SK-N-SH (cell line): ENCODE measurements at regions not wholly inside any gene's neighbourhood (a gene's known extent, or its start where the extent isn't known, plus 50 kb on each side); places are given as distances from the start of the nearest gene placed in this dataset.
A peak's percentile ranks its signal among the peaks of the same experiment; 100 is the strongest.

Experiments
- CTCF ChIA-PET: fragments of 300-600, 350-600 bp; formaldehyde crosslinking; extraction: SDS; loops from one replicate; lab custom pipeline; 2021; lab: Yijun Ruan, JAX
- POLR2A ChIA-PET: fragments of 350-600 bp; sonication (Branson Sonifier 250); formaldehyde crosslinking; extraction: SDS; loops from one replicate; lab custom pipeline; 2020; ENCODE audit warnings: antibody characterized with exemption, inconsistent platforms; lab: Yijun Ruan, JAX
- DNase-seq: peaks from one replicate; pipeline ENCODE4 v3.0.0; 2012
- H2AFZ ChIP-seq: fragments of 200-600 bp; sonication (generic); 2 replicates; pipeline ENCODE4 v1.8.1; 2016; ENCODE audit warnings: antibody characterized with exemption, mild to moderate bottlenecking, low read depth
- H3F3A ChIP-seq: fragments of 200-600 bp; sonication (generic); replicated peaks from 2 replicates; pipeline ENCODE3; 2016; ENCODE audit warnings: antibody characterized with exemption, mild to moderate bottlenecking; ENCODE audit not compliant: insufficient read depth
- H3K27ac ChIP-seq, 2 experiments: fragments of 200-500 bp in 1 of 2; fragments of 200-600 bp in 1 of 2; sonication (Bioruptor generic) in 1 of 2; sonication (generic), shearing (Covaris generic) in 1 of 2; 2 replicates each; pipeline versions ENCODE4 v1.5.1 to v1.6.1; 2014 to 2016; ENCODE audit warnings: low read depth in 2 of 2, inconsistent platforms in 1 of 2, low read length in 1 of 2, mild to moderate bottlenecking in 1 of 2, mixed read lengths in 1 of 2
- H3K27me3 ChIP-seq: fragments of 200-600 bp; sonication (generic), shearing (Covaris generic); 2 replicates; pipeline ENCODE4 v1.6.1; 2016; ENCODE audit warnings: mixed run types; ENCODE audit not compliant: insufficient read depth
- H3K36me3 ChIP-seq, 2 experiments: fragments of 200-500 bp in 1 of 2; fragments of 200-600 bp in 1 of 2; sonication (Bioruptor generic) in 1 of 2; sonication (generic) in 1 of 2; replicated peaks in 1 of 2; 2 replicates each; pipeline versions ENCODE3 to v1.5.1; 2014 to 2016; ENCODE audit warnings: low read length in 1 of 2, mild to moderate bottlenecking in 1 of 2; ENCODE audit not compliant: insufficient read depth in 2 of 2, control insufficient read depth in 1 of 2
- H3K4me1 ChIP-seq, 2 experiments: fragments of 200-500 bp in 1 of 2; fragments of 200-600 bp in 1 of 2; sonication (Bioruptor generic) in 1 of 2; sonication (generic), shearing (Covaris generic) in 1 of 2; 2 replicates each; pipeline versions ENCODE4 v1.5.1 to v1.6.1; 2014 to 2016; ENCODE audit warnings: low read depth in 1 of 2, low read length in 1 of 2, mixed run types in 1 of 2; ENCODE audit not compliant: insufficient read depth in 2 of 2, control insufficient read depth in 1 of 2
- H3K4me2 ChIP-seq: fragments of 200-600 bp; sonication (generic), shearing (Covaris generic); 2 replicates; pipeline ENCODE4 v1.6.1; 2017; ENCODE audit warnings: mixed run types
- H3K4me3 ChIP-seq, 2 experiments: fragments of 200-500 bp in 1 of 2; fragments of 200-600 bp in 1 of 2; sonication (Bioruptor generic) in 1 of 2; sonication (generic), shearing (Covaris generic) in 1 of 2; 2 replicates each; pipeline versions ENCODE4 v1.5.1 to v1.8.1; 2014 to 2016; ENCODE audit warnings: low read depth in 2 of 2, inconsistent platforms in 1 of 2, low read length in 1 of 2, mild to moderate bottlenecking in 1 of 2, mixed read lengths in 1 of 2, moderate library complexity in 1 of 2
- H3K79me2 ChIP-seq: fragments of 200-600 bp; sonication (generic); 2 replicates; pipeline ENCODE4 v1.8.1; 2017; ENCODE audit warnings: mild to moderate bottlenecking; ENCODE audit not compliant: insufficient read depth
- H3K9ac ChIP-seq: fragments of 200-600 bp; sonication (generic); 2 replicates; pipeline ENCODE4 v1.6.1; 2017; ENCODE audit warnings: mixed run types
- H3K9me2 ChIP-seq: fragments of 200-600 bp; sonication (generic); 2 replicates; pipeline ENCODE4 v1.6.1; 2017; ENCODE audit warnings: mixed run types
- H3K9me3 ChIP-seq: fragments of 200-600 bp; sonication (generic); 2 replicates; pipeline ENCODE4 v1.6.1; 2017; ENCODE audit warnings: mixed run types, mild to moderate bottlenecking, moderate library complexity
- H4K20me1 ChIP-seq: fragments of 200-600 bp; sonication (generic); 2 replicates; pipeline ENCODE4 v1.6.1; 2017; ENCODE audit warnings: mild to moderate bottlenecking, mixed run types; ENCODE audit not compliant: insufficient read depth
- EZH2phosphoT487 ChIP-seq: fragments of 200-600 bp; sonication (generic); IDR thresholded peaks from 2 replicates; pipeline ENCODE4 v1.6.1; 2017; ENCODE audit warnings: low read depth, mixed run types, mild to moderate bottlenecking, antibody characterized with exemption, moderate library complexity, borderline replicate concordance
- FOSL2 ChIP-seq: IDR thresholded peaks from 2 replicates; pipeline ENCODE4 v1.4.0; 2012; ENCODE audit warnings: low read depth, mild to moderate bottlenecking, moderate library complexity, borderline replicate concordance
- FOXM1 ChIP-seq: IDR thresholded peaks from 2 replicates; pipeline ENCODE4 v1.4.0; 2012; ENCODE audit warnings: low read depth, mild to moderate bottlenecking
- GABPA ChIP-seq: IDR thresholded peaks from 2 replicates; pipeline ENCODE4 v1.4.0; 2012; ENCODE audit warnings: low read depth, mild to moderate bottlenecking
- JUND ChIP-seq: IDR thresholded peaks from 2 replicates; pipeline ENCODE4 v1.4.0; 2012
- MEF2A ChIP-seq: IDR thresholded peaks from 2 replicates; pipeline ENCODE4 v1.4.0; 2012; ENCODE audit warnings: low read depth, borderline replicate concordance
- NFIC ChIP-seq: IDR thresholded peaks from 2 replicates; pipeline ENCODE4 v1.4.0; 2012; ENCODE audit warnings: borderline replicate concordance
- NRF1 ChIP-seq: IDR thresholded peaks from 2 replicates; pipeline ENCODE4 v1.6.1; 2012; ENCODE audit warnings: low read depth, mild to moderate bottlenecking, low read length
- RFX5 ChIP-seq: IDR thresholded peaks from 2 replicates; pipeline ENCODE4 v1.6.1; 2012; ENCODE audit warnings: mild to moderate bottlenecking, improper control_type of control experiment, low read length
- TAF1 ChIP-seq: IDR thresholded peaks from 2 replicates; pipeline ENCODE4 v1.6.1; 2012; ENCODE audit warnings: low read depth, mild to moderate bottlenecking, low read length, moderate library complexity, borderline replicate concordance
- TCF12 ChIP-seq: IDR thresholded peaks from 2 replicates; pipeline ENCODE4 v1.4.0; 2012
- TEAD4 ChIP-seq: IDR thresholded peaks from 2 replicates; pipeline ENCODE4 v1.4.0; 2012; ENCODE audit warnings: mild to moderate bottlenecking, borderline replicate concordance; ENCODE audit not compliant: insufficient read depth
- WGBS: methylation state at CpG from one replicate; pipeline ENCODE4 v1.1.6; 2017; ENCODE audit warnings: low lambda C conversion rate; 5-methylcytosine and 5-hydroxymethylcytosine counted together
- TF ChIP-seq, protein P1 (sequence below): IDR thresholded peaks from 2 replicates; pipeline ENCODE4; 2012
- TF ChIP-seq, protein P2 (sequence below): fragments of 200-600 bp; sonication (generic); IDR thresholded peaks from 2 replicates; pipeline ENCODE4 v1.6.1; 2017; ENCODE audit warnings: antibody characterized with exemption, mild to moderate bottlenecking, moderate library complexity
- TF ChIP-seq, protein P3 (sequence below): IDR thresholded peaks from 2 replicates; pipeline ENCODE4 v1.4.0; 2012; ENCODE audit warnings: low read depth, borderline replicate concordance
- TF ChIP-seq, protein P4 (sequence below): IDR thresholded peaks from 2 replicates; pipeline ENCODE4 v1.4.0; 2012; ENCODE audit warnings: low read depth
- TF ChIP-seq, protein P5 (sequence below): fragments of 150-350 bp; IDR thresholded peaks from 2 replicates; pipeline ENCODE4 v1.6.1; 2016; ENCODE audit warnings: mild to moderate bottlenecking, low read depth, low read length

DNA sequence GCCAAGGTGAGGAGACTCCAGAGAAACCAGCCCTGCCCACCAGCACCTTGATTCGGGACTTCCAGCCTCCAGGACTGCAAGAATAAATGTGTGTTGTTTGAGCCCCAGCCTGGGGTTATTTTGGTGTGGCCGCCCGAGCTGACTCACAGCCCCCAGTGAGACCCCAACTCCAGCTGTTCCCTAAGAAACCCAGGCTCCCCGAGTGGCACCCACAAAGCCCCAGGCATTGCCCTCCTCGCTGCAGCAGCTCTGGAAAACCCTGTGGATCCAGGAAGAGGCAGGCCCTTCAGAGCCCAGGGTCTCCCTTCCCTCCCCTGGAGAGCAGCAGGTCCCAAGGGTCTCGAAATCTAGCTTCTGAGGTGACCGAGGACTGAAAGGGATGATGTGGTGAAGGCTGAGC lies 69.2 kb upstream of the PPP1R26 start:
- Histone ChIP-seq H3K9me3 (no peaks in the 10 kb centered on the region), H3K4me3 (no peak overlapping the region), H2AFZ (no peak overlapping the region), H3K79me2 (no peaks in the 10 kb centered on the region), H3K4me2 (no peak overlapping the region), H3F3A (no peaks in the 10 kb centered on the region), H3K27ac (no peak overlapping the region), H3K9ac (no peak overlapping the region), H3K4me1 (no peaks in the 10 kb centered on the region; a peak in 1 of 4 replicates), H3K9me2 (no peaks in the 10 kb centered on the region), H3K36me3 (no peaks in the 10 kb centered on the region), H3K27me3 (no peaks in the 10 kb centered on the region), H4K20me1 (no peaks in the 10 kb centered on the region)
- peak; percentile 7 for DNase-seq
- POLR2A ChIA-PET: interaction anchor here (0.7 kb wide), 1 partner anchor 12 kb away, joined by 3 read pairs; no protein-coding TSS in a partner anchor
- WGBS: 41% methylated on average over 4 of the region's 7 CpGs
- CTCF ChIA-PET: interaction anchor here (0.6 to 11.2 kb wide), 8 partner anchors 9 to 631 kb away, joined by 3 to 290 read pairs (median 35); partner anchors contain the start of gene OLFM1
- TF ChIP-seq NRF1 (no peak), MEF2A (no peak), EZH2phosphoT487 (no peak), GABPA (no peak), NFIC (no peak), JUND (no peak)

DNA sequence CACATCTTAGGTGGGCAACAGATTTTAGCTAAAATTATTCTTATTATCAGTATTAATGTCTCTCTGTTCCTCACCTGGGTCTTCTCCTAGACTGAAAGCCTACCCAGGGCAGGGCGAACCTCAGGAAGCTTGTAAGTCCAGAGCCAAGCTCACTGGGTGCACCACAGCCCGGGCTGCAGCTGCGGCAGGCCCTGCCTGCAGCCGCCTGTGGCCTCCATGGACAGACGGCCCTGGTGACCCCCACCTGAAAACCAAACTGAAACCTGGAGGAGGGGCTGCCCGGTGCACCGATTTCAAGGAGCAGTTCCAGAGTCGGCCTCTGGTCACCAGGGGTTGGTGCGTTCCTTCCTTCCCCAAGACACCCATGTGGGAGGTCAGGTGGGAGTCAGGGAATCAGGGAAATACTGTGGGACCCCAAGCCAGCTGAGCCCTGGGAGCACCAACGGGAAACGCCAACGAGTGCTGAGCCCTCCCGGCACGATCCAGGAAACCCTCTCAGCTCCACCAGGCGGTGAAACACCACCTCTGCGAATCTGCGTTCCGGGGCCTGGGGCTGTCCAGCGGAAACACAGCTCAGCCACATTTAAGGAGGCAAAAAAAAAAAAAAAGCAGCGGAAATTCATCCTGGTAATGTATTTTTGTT lies 68.6 kb upstream of the PPP1R26 start:
- Histone ChIP-seq H2AFZ (no peak overlapping the region), H4K20me1 (no peaks in the 10 kb centered on the region), H3K9ac (no peak overlapping the region), H3K79me2 (no peaks in the 10 kb centered on the region), H3K27ac (no peak overlapping the region), H3K4me2 (no peak overlapping the region), H3K4me3 (no peak overlapping the region), H3K36me3 (no peaks in the 10 kb centered on the region), H3K4me1 (no peaks in the 10 kb centered on the region; a peak in 1 of 4 replicates), H3K9me3 (no peaks in the 10 kb centered on the region), H3K9me2 (no peaks in the 10 kb centered on the region), H3K27me3 (no peaks in the 10 kb centered on the region), H3F3A (no peaks in the 10 kb centered on the region)
- CTCF ChIA-PET: interaction anchor here (0.6 to 11.2 kb wide), 16 partner anchors 9 to 955 kb away, joined by 3 to 290 read pairs (median 15); partner anchors contain the start of gene OLFM1
- POLR2A ChIA-PET: interaction anchor here (0.7 kb wide), 1 partner anchor 13 kb away, joined by 3 read pairs; no protein-coding TSS in a partner anchor
- TF ChIP-seq TAF1: no peak
- TF ChIP-seq, protein P1, sequence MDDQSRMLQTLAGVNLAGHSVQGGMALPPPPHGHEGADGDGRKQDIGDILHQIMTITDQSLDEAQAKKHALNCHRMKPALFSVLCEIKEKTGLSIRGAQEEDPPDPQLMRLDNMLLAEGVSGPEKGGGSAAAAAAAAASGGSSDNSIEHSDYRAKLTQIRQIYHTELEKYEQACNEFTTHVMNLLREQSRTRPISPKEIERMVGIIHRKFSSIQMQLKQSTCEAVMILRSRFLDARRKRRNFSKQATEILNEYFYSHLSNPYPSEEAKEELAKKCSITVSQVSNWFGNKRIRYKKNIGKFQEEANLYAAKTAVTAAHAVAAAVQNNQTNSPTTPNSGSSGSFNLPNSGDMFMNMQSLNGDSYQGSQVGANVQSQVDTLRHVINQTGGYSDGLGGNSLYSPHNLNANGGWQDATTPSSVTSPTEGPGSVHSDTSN: no peak
- TF ChIP-seq, protein P2, sequence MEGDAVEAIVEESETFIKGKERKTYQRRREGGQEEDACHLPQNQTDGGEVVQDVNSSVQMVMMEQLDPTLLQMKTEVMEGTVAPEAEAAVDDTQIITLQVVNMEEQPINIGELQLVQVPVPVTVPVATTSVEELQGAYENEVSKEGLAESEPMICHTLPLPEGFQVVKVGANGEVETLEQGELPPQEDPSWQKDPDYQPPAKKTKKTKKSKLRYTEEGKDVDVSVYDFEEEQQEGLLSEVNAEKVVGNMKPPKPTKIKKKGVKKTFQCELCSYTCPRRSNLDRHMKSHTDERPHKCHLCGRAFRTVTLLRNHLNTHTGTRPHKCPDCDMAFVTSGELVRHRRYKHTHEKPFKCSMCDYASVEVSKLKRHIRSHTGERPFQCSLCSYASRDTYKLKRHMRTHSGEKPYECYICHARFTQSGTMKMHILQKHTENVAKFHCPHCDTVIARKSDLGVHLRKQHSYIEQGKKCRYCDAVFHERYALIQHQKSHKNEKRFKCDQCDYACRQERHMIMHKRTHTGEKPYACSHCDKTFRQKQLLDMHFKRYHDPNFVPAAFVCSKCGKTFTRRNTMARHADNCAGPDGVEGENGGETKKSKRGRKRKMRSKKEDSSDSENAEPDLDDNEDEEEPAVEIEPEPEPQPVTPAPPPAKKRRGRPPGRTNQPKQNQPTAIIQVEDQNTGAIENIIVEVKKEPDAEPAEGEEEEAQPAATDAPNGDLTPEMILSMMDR: no peak
- no peak for TF ChIP-seq TEAD4
- no peak for TF ChIP-seq NFIC
- TF ChIP-seq FOXM1: no peak
- TF ChIP-seq, protein P3, sequence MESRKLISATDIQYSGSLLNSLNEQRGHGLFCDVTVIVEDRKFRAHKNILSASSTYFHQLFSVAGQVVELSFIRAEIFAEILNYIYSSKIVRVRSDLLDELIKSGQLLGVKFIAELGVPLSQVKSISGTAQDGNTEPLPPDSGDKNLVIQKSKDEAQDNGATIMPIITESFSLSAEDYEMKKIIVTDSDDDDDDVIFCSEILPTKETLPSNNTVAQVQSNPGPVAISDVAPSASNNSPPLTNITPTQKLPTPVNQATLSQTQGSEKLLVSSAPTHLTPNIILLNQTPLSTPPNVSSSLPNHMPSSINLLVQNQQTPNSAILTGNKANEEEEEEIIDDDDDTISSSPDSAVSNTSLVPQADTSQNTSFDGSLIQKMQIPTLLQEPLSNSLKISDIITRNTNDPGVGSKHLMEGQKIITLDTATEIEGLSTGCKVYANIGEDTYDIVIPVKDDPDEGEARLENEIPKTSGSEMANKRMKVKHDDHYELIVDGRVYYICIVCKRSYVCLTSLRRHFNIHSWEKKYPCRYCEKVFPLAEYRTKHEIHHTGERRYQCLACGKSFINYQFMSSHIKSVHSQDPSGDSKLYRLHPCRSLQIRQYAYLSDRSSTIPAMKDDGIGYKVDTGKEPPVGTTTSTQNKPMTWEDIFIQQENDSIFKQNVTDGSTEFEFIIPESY: no peak
- TF ChIP-seq, protein P4, sequence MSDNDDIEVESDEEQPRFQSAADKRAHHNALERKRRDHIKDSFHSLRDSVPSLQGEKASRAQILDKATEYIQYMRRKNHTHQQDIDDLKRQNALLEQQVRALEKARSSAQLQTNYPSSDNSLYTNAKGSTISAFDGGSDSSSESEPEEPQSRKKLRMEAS: no peak
- TF ChIP-seq, protein P5, sequence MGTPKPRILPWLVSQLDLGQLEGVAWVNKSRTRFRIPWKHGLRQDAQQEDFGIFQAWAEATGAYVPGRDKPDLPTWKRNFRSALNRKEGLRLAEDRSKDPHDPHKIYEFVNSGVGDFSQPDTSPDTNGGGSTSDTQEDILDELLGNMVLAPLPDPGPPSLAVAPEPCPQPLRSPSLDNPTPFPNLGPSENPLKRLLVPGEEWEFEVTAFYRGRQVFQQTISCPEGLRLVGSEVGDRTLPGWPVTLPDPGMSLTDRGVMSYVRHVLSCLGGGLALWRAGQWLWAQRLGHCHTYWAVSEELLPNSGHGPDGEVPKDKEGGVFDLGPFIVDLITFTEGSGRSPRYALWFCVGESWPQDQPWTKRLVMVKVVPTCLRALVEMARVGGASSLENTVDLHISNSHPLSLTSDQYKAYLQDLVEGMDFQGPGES: no peak
- no peak for TF ChIP-seq FOSL2
- TF ChIP-seq RFX5: no peak
- no peak for TF ChIP-seq TCF12
- peak; percentile 26 for DNase-seq
- WGBS: 68% methylated on average over 18 of the region's 20 CpGs
